ENCODE measurements at regions not wholly inside any gene's neighbourhood (a gene's known extent, or its start where the extent isn't known, plus 50 kb on each side); places are given as distances from the start of the nearest gene placed in this dataset.

GRCh38 chr10:78689584-78689935, 379.2 kb upstream of the ZMIZ1 start:
- Histone ChIP-seq H3K27me3 (ENCODE audit: control insufficient read depth in 3 of 3, insufficient read depth in 3 of 3, low read length in 2 of 3) (no peaks in the 10 kb centered on the region), H3K4me3 (no peak overlapping the region), H3K9me3 (ENCODE audit: control insufficient read depth in 4 of 4, insufficient read depth in 3 of 4, low read length in 3 of 4) (no peaks in the 10 kb centered on the region), H3K9ac (ENCODE audit: insufficient read depth in 1 of 2, low read length in 2 of 2) (no peak overlapping the region), H3K27ac (ENCODE audit: low read depth in 1 of 2, low read length in 1 of 2) (no peak overlapping the region), H3K4me1 (ENCODE audit: control insufficient read depth in 5 of 5, insufficient read depth in 5 of 5, low read length in 5 of 5) (peaks cover 0 to 27% (median 13%) of the 10 kb centered on the region in 5 donors), H3K36me3 (ENCODE audit: control insufficient read depth in 4 of 4, insufficient read depth in 4 of 4, low read length in 4 of 4) (no peaks in the 10 kb centered on the region)
- WGBS, 2 donors = 45 to 54% methylated on average over 2 of the region's 2 CpGs
- DNase-seq = peak in 1 of 3 donors; percentile 21
- TF ChIP-seq CTCF (IDR thresholded peaks at IDR 0.05; ENCODE audit: control extremely low read depth, extremely low read depth) = no peak
- no peak for ATAC-seq (ENCODE audit: insufficient read depth, low FRiP score)

GRCh38 chr10:78690354-78691111, 378.2 kb upstream of the ZMIZ1 start:
- no peak overlapping the region for H3K27ac ChIP-seq (ENCODE audit: low read depth in 1 of 2, low read length in 1 of 2)
- TF ChIP-seq CTCF (IDR thresholded peaks at IDR 0.05; ENCODE audit: control extremely low read depth, extremely low read depth) = no peak
- ATAC-seq (ENCODE audit: insufficient read depth, low FRiP score) = no peak
- no peaks in the 10 kb centered on the region for H3K36me3 ChIP-seq (ENCODE audit: control insufficient read depth in 4 of 4, insufficient read depth in 4 of 4, low read length in 4 of 4)
- no peaks in the 10 kb centered on the region for H3K9me3 ChIP-seq (ENCODE audit: control insufficient read depth in 4 of 4, insufficient read depth in 3 of 4, low read length in 3 of 4)
- H3K4me3 ChIP-seq = no peak overlapping the region
- peaks cover 0 to 27% (median 13%) of the 10 kb centered on the region in 5 donors for H3K4me1 ChIP-seq (ENCODE audit: control insufficient read depth in 5 of 5, insufficient read depth in 5 of 5, low read length in 5 of 5)
- no peaks in the 10 kb centered on the region for H3K27me3 ChIP-seq (ENCODE audit: control insufficient read depth in 3 of 3, insufficient read depth in 3 of 3, low read length in 2 of 3)
- WGBS, 2 donors = 94 to 96% methylated on average over 3 of the region's 3 CpGs
- no peak for DNase-seq
- no peak overlapping the region for H3K9ac ChIP-seq (ENCODE audit: insufficient read depth in 1 of 2, low read length in 2 of 2)

DNA sequence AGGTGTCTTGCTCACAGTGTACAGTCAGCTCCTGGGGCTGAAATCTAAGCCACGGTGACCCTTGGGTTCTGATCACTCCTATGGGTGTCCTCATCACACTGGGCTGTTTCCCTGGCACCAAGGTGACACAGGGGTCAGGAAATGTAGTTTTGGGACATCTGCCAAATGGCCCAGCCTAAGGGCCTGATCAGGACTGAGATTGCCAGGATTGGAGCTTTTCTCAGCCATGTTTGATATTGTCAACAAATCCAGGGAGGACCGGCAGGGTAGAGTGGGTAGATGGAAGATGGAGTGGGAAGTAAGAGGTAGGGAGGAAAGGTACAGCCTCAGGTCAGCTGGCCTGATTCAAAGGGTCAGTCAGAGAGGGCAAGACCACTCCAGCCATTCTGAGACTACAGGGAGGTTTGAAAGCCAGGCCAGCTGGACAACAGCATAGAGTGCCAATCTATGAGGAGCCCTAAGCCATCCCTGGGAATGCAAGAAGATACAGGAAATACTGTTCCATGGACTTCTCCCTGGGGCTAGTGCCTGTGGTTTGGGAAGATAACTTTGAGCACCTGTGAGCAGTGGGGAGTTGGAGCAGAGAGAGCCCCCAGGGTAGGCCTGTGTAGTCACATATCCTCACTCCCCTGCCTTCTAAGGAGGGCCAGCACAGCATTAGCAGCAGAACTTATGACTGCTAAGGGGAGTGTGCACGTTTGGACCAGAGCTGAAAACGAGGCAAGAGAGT, 377.3 kb upstream of the ZMIZ1 start:
- H3K4me3 ChIP-seq = no peak overlapping the region
- H3K9ac ChIP-seq (ENCODE audit: insufficient read depth in 1 of 2, low read length in 2 of 2) = no peak overlapping the region
- no peaks in the 10 kb centered on the region for H3K9me3 ChIP-seq (ENCODE audit: control insufficient read depth in 4 of 4, insufficient read depth in 3 of 4, low read length in 3 of 4)
- TF ChIP-seq CTCF (IDR thresholded peaks at IDR 0.05; ENCODE audit: control extremely low read depth, extremely low read depth) = no peak
- WGBS, 2 donors = 74 to 80% methylated on average over 4 of the region's 4 CpGs
- no peaks in the 10 kb centered on the region for H3K36me3 ChIP-seq (ENCODE audit: control insufficient read depth in 4 of 4, insufficient read depth in 4 of 4, low read length in 4 of 4)
- peaks cover 0 to 27% (median 13%) of the 10 kb centered on the region in 5 donors for H3K4me1 ChIP-seq (ENCODE audit: control insufficient read depth in 5 of 5, insufficient read depth in 5 of 5, low read length in 5 of 5)
- no peak for ATAC-seq (ENCODE audit: insufficient read depth, low FRiP score)
- DNase-seq = no peak
- no peaks in the 10 kb centered on the region for H3K27me3 ChIP-seq (ENCODE audit: control insufficient read depth in 3 of 3, insufficient read depth in 3 of 3, low read length in 2 of 3)
- no peak overlapping the region for H3K27ac ChIP-seq (ENCODE audit: low read depth in 1 of 2, low read length in 1 of 2)

All from lung (tissue), 11 donors.